ENCODE measurements at regions not wholly inside any gene's neighbourhood (a gene's known extent, or its start where the extent isn't known, plus 50 kb on each side); places are given as distances from the start of the nearest gene placed in this dataset.
A peak's percentile ranks its signal among the peaks of the same experiment; 100 is the strongest.

GRCh38 chr2:183341057-183341456 lies 216.8 kb downstream of the NUP35 start:
- no peak for TF ChIP-seq CTCF (IDR thresholded peaks at IDR 0.05; ENCODE audit: low read depth, low read length)
- no peak overlapping the region for H3K4me3 ChIP-seq (replicated peaks in 1 of 2; ENCODE audit: low read depth in 2 of 2, low read length in 2 of 2)
- no peak for DNase-seq (ENCODE audit: low read depth in 2 of 2)

GRCh38 chr2:183347969-183348368 lies 223.7 kb downstream of the NUP35 start:
- TF ChIP-seq CTCF (IDR thresholded peaks at IDR 0.05; ENCODE audit: low read depth, low read length) = no peak

DNA sequence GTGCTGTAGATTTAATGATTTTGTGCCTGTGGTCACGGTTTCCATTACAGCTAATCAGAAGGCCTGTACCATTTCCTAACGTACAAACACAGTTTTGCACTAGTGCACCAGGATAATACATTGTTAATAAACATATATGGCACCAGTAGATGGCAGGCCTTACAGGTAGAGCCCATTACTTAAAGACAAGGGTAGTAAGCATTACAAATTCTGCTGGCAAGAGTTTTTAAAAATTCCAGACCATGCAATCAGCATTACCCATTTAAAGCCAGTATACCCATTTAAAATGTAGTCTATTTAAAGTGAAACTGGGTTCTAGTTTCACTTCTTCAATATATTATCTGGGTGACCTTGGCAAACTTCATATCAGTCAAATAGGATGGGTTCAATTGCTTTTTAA lies 224.2 kb downstream of the NUP35 start:
- H3K4me3 ChIP-seq (replicated peaks in 1 of 2; ENCODE audit: low read depth in 2 of 2, low read length in 2 of 2) = no peak overlapping the region
- no peak for DNase-seq (ENCODE audit: low read depth in 2 of 2)
- no peak for TF ChIP-seq CTCF (IDR thresholded peaks at IDR 0.05; ENCODE audit: low read depth, low read length)

More at GRCh38 chr2:183347969-183348368, 223.7 kb downstream of the NUP35 start:
- no peak for DNase-seq (ENCODE audit: low read depth in 2 of 2)
- no peak overlapping the region for H3K4me3 ChIP-seq (replicated peaks in 1 of 2; ENCODE audit: low read depth in 2 of 2, low read length in 2 of 2)

DNA sequence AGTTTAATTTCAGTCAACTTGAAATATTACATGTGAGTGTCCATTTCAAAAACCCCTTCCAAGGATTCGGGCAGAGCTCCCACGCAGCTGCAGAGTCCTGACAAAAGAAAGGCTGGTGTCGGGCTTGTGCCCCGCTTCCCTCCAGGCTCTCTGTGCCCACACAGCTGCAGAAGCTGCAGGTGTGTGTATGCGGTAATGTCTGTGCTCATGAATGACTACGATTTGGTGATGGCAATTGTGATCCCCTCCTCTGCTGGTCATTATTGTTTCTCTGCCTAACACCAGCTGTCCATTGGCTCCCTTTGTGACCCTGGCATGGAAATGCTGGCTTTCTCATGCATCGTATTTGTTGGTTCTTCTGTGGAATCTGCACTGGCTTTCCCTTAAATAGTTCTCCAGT lies 224.8 kb downstream of the NUP35 start:
- H3K4me3 ChIP-seq (replicated peaks in 1 of 2; ENCODE audit: low read depth in 2 of 2, low read length in 2 of 2) = no peak overlapping the region
- no peak for DNase-seq (ENCODE audit: low read depth in 2 of 2)
- no peak for TF ChIP-seq CTCF (IDR thresholded peaks at IDR 0.05; ENCODE audit: low read depth, low read length)

GRCh38 chr2:183359867-183360266 lies 235.6 kb downstream of the NUP35 start:
- TF ChIP-seq CTCF (IDR thresholded peaks at IDR 0.05; ENCODE audit: low read depth, low read length) = peak; percentile 25
- no peak overlapping the region for H3K4me3 ChIP-seq (replicated peaks in 1 of 2; ENCODE audit: low read depth in 2 of 2, low read length in 2 of 2)
- DNase-seq (ENCODE audit: low read depth in 2 of 2) = peak; percentile 27 to 52

DNA sequence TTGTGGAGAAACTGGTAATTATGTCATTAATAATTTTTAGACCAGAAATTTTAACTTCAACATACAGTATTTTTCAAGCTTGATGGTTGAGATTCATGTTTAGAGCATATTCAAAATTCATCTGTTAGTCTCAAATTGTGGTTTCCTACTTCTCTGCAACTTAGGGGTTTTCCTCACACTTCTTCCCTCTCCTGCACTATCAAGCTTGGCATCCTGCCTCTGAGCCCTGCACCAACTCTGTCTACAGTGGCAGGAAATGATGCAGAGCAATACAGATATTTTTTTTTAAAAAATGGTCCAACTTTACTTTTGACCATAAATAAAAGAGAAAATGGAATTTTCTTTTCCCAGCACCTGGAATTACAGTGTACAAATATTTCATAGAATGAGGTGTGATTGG lies 247.3 kb downstream of the NUP35 start:
- H3K4me3 ChIP-seq (replicated peaks in 1 of 2; ENCODE audit: low read depth in 2 of 2, low read length in 2 of 2) = no peak overlapping the region
- no peak for TF ChIP-seq CTCF (IDR thresholded peaks at IDR 0.05; ENCODE audit: low read depth, low read length)
- no peak for DNase-seq (ENCODE audit: low read depth in 2 of 2)

DNA sequence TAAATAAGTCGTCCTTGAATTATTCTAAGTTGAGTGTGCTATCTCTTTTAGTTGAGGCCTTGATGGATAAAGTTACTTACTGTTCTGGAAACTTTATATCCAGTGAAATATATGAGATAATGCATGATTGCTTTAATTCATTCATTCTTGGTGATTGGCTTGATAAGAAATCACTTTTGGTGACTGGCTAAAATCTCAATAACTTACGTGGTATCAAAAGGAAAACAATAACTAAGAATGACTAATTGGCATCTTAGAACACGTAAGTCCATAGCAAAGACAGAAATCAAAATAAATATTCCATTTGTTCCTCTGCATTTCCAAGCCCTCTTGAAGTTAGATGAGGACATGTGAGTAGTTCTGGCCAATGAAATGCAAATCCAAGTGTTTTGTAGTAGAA lies 251.6 kb downstream of the NUP35 start:
- peak in 1 of 2 donors; percentile 27 for DNase-seq (ENCODE audit: low read depth in 2 of 2)
- TF ChIP-seq CTCF (IDR thresholded peaks at IDR 0.05; ENCODE audit: low read depth, low read length) = no peak
- no peak overlapping the region for H3K4me3 ChIP-seq (replicated peaks in 1 of 2; ENCODE audit: low read depth in 2 of 2, low read length in 2 of 2)
